Effector CD8-positive, alpha-beta T cell (primary cell): ENCODE measurements at regions not wholly inside any gene's neighbourhood (a gene's known extent, or its start where the extent isn't known, plus 50 kb on each side); places are given as distances from the start of the nearest gene placed in this dataset.

Experiments used
- DNase-seq: peaks from one replicate; lab custom pipeline; 2025; lab: John Stamatoyannopoulos, UW

GRCh38 chr11:95387325-95387724 is 156.3 kb upstream of the SESN3 start:
- no peak for DNase-seq

- no peak for DNase-seq
These were observed 154.6 kb upstream of the SESN3 start for GRCh38 chr11:95385577-95385976.

- DNase-seq = no peak
These were observed 148.5 kb upstream of the SESN3 start for GRCh38 chr11:95379479-95379878.

- DNase-seq = no peak
These were observed 147.8 kb upstream of the SESN3 start for GRCh38 chr11:95378789-95379188.

- DNase-seq = no peak
These were observed 147.1 kb upstream of the SESN3 start for GRCh38 chr11:95378111-95378510.

GRCh38 chr11:95375886-95376285 is 144.9 kb upstream of the SESN3 start:
- no peak for DNase-seq

GRCh38 chr11:95375451-95375850 is 144.4 kb upstream of the SESN3 start:
- DNase-seq = no peak

- no peak for DNase-seq
These were observed 143.1 kb upstream of the SESN3 start for GRCh38 chr11:95374105-95374504.

GRCh38 chr11:95373241-95373640 is 142.2 kb upstream of the SESN3 start:
- no peak for DNase-seq

GRCh38 chr11:95372097-95372656 is 141.2 kb upstream of the SESN3 start:
- DNase-seq = no peak

- DNase-seq = no peak
These were observed 140.2 kb upstream of the SESN3 start for GRCh38 chr11:95371153-95371552.

- no peak for DNase-seq
These were observed 136.7 kb upstream of the SESN3 start for GRCh38 chr11:95367726-95368125.

- no peak for DNase-seq
These were observed 134.3 kb upstream of the SESN3 start for GRCh38 chr11:95365348-95365747.

GRCh38 chr11:95364324-95365295 is 133.6 kb upstream of the SESN3 start:
- no peak for DNase-seq

GRCh38 chr11:95363708-95364107 is 132.7 kb upstream of the SESN3 start:
- DNase-seq = no peak

GRCh38 chr11:95363164-95363563 is 132.2 kb upstream of the SESN3 start:
- DNase-seq = no peak

GRCh38 chr11:95361180-95361579 is 130.2 kb upstream of the SESN3 start:
- DNase-seq = no peak

GRCh38 chr11:95360377-95361075 is 129.5 kb upstream of the SESN3 start:
- DNase-seq = no peak

GRCh38 chr11:95359756-95360155 is 128.8 kb upstream of the SESN3 start:
- no peak for DNase-seq

GRCh38 chr11:95359341-95359663 is 128.3 kb upstream of the SESN3 start:
- DNase-seq = no peak

- no peak for DNase-seq
These were observed 127.7 kb upstream of the SESN3 start for GRCh38 chr11:95358511-95359340.

- no peak for DNase-seq
These were observed 123.3 kb upstream of the SESN3 start for GRCh38 chr11:95354304-95354703.
